H1 (cell line): ENCODE measurements at regions not wholly inside any gene's neighbourhood (a gene's known extent, or its start where the extent isn't known, plus 50 kb on each side); places are given as distances from the start of the nearest gene placed in this dataset.

Experiments
- CHD2 ChIP-seq: IDR thresholded peaks from 2 replicates; pipeline ENCODE4 v1.6.1; 2012; ENCODE audit warnings: low read length, improper control_type of control experiment
- EZH2 ChIP-seq: fragments of 200-600 bp; sonication (generic); IDR thresholded peaks from 2 replicates; pipeline ENCODE4 v1.7.1; 2012; ENCODE audit warnings: low read depth, mild to moderate bottlenecking, moderate library complexity, low read length, inconsistent platforms; ENCODE audit not compliant: severe bottlenecking
- HDAC2 ChIP-seq, 2 experiments: fragments of 300-600 bp in 1 of 2; sonication (generic) in 1 of 2; IDR thresholded peaks; 2 replicates each; pipeline ENCODE4 v1.6.1; 2011 to 2012; ENCODE audit warnings: low read depth in 2 of 2, low read length in 2 of 2, mild to moderate bottlenecking in 2 of 2, moderate library complexity in 2 of 2, borderline replicate concordance in 1 of 2, inconsistent platforms in 1 of 2
- JUND ChIP-seq: IDR thresholded peaks from 2 replicates; pipeline ENCODE4 v1.6.1; 2011; ENCODE audit warnings: mild to moderate bottlenecking, improper control_type of control experiment, low read length
- MAFK ChIP-seq: IDR thresholded peaks from 2 replicates; pipeline ENCODE4 v1.6.1; 2012; ENCODE audit warnings: low read depth, mild to moderate bottlenecking, improper control_type of control experiment, low read length
- NRF1 ChIP-seq: IDR thresholded peaks from 2 replicates; pipeline ENCODE4 v1.6.1; 2011; ENCODE audit warnings: mild to moderate bottlenecking, low read depth, low read length, improper control_type of control experiment
- PHF8 ChIP-seq: fragments of 200-600 bp; sonication (generic); conservative IDR thresholded peaks from 2 replicates; pipeline ENCODE4 v1.7.1; 2012; ENCODE audit warnings: low read depth, mild to moderate bottlenecking, inconsistent platforms, low read length, moderate library complexity
- POLR2A ChIP-seq, 2 experiments: IDR thresholded peaks; 1 replicate in 1 of 2; 2 replicates in 1 of 2; pipeline ENCODE4 v1.6.1; 2011; ENCODE audit warnings: low read depth in 2 of 2, low read length in 2 of 2, mild to moderate bottlenecking in 2 of 2; ENCODE audit errors: control extremely low read depth in 1 of 2
- RFX5 ChIP-seq: IDR thresholded peaks from 2 replicates; pipeline ENCODE4 v1.6.1; 2011; ENCODE audit warnings: low read depth, low read length, improper control_type of control experiment, borderline replicate concordance
- SP4 ChIP-seq: IDR thresholded peaks from 2 replicates; pipeline ENCODE4 v1.6.1; 2012; ENCODE audit warnings: low read length, inconsistent platforms
- TAF1 ChIP-seq: IDR thresholded peaks from 2 replicates; pipeline ENCODE4 v1.6.1; 2011; ENCODE audit warnings: mild to moderate bottlenecking, low read depth, low read length
- YY1 ChIP-seq: IDR thresholded peaks from 2 replicates; pipeline ENCODE4 v1.6.1; 2011; ENCODE audit warnings: low read depth, mild to moderate bottlenecking, low read length
- TF ChIP-seq, protein P1 (sequence below), 3 experiments: IDR thresholded peaks; 1 replicate in 2 of 3; 2 replicates in 1 of 3; pipeline versions ENCODE4 v1.5.1 to v1.6.1; 2011; ENCODE audit warnings: low read length in 3 of 3, mild to moderate bottlenecking in 3 of 3, inconsistent platforms in 2 of 3, low read depth in 1 of 3, moderate library complexity in 1 of 3; ENCODE audit not compliant: insufficient read depth in 1 of 3; ENCODE audit errors: control extremely low read depth in 1 of 3
- TF ChIP-seq, protein P2 (sequence below): IDR thresholded peaks from 2 replicates; pipeline ENCODE4 v1.6.1; 2011; ENCODE audit warnings: low read length, improper control_type of control experiment

DNA sequence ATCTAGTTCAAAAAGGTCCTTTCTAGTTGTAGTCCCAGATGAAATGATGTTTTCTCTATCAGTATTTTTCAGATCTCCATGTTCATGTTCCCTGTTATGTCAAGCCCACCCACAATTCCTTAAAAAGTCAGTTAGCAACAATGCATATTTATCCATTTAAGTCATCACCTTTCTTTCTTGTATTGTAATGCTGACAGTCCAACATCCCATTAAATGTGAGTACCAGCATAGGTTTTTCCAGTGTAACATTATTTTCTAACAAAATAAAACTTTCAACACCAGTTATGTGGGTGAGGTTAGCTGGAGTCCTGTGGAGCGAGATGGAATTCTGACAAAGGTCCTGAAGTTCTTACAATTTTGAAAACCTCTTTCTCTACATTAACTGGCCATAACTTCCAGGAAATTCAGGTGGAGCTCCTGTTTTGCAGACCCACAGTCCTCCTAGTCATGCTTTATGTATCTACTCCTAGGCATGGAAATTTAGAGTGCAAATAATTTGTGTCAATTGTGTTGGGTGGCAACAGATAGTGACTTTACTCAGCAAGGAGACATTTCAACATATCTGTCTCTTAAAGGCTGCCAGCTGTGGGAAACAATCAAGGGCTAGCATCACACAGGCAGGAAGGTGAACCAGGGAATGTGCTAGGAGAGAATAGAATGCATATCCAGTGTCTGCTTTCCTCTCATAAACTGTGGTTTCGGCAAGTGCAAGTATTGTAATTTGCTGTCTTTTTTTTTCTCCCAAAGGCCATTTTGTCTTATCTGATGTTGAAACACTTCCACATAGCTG is 162.6 kb downstream of the MTERF1 start:
- TF ChIP-seq SP4 (no peak), YY1 (no peak), CHD2 (no peak), NRF1 (no peak), JUND (no peak), EZH2 (no peak), MAFK (no peak), POLR2A (IDR thresholded peaks at IDR 0.05; ENCODE audit: control extremely low read depth in 1 of 2, low read depth in 2 of 2, low read length in 2 of 2) (no peak), HDAC2 (IDR thresholded peaks at IDR 0.05; ENCODE audit: borderline replicate concordance in 1 of 2, low read depth in 2 of 2, low read length in 2 of 2) (no peak), TAF1 (no peak), RFX5 (no peak), PHF8 (no peak)
- TF ChIP-seq, protein P1, sequence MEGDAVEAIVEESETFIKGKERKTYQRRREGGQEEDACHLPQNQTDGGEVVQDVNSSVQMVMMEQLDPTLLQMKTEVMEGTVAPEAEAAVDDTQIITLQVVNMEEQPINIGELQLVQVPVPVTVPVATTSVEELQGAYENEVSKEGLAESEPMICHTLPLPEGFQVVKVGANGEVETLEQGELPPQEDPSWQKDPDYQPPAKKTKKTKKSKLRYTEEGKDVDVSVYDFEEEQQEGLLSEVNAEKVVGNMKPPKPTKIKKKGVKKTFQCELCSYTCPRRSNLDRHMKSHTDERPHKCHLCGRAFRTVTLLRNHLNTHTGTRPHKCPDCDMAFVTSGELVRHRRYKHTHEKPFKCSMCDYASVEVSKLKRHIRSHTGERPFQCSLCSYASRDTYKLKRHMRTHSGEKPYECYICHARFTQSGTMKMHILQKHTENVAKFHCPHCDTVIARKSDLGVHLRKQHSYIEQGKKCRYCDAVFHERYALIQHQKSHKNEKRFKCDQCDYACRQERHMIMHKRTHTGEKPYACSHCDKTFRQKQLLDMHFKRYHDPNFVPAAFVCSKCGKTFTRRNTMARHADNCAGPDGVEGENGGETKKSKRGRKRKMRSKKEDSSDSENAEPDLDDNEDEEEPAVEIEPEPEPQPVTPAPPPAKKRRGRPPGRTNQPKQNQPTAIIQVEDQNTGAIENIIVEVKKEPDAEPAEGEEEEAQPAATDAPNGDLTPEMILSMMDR (IDR thresholded peaks at IDR 0.05; ENCODE audit: control extremely low read depth in 1 of 3, insufficient read depth in 1 of 3, low read depth in 1 of 3, low read length in 3 of 3): no peak
- TF ChIP-seq, protein P2, sequence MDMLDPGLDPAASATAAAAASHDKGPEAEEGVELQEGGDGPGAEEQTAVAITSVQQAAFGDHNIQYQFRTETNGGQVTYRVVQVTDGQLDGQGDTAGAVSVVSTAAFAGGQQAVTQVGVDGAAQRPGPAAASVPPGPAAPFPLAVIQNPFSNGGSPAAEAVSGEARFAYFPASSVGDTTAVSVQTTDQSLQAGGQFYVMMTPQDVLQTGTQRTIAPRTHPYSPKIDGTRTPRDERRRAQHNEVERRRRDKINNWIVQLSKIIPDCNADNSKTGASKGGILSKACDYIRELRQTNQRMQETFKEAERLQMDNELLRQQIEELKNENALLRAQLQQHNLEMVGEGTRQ: no peak
